ENCODE measurements at regions not wholly inside any gene's neighbourhood (a gene's known extent, or its start where the extent isn't known, plus 50 kb on each side); places are given as distances from the start of the nearest gene placed in this dataset.

GRCh38 chr19:30315159-30315558, 57.0 kb upstream of the ZNF536 start:
- Histone ChIP-seq H3K27me3 (replicated peaks in 1 of 4; ENCODE audit: control extremely low read depth in 1 of 4, control insufficient read depth in 3 of 4, insufficient read depth in 4 of 4, low read length in 3 of 4) (no peaks in the 10 kb centered on the region), H3K9me3 (ENCODE audit: control extremely low read depth in 1 of 3, control insufficient read depth in 2 of 3, insufficient read depth in 1 of 3, low read length in 2 of 3) (peaks cover 0 to 50% (median 5%) of the 10 kb centered on the region in 3 donors), H3K4me2 (replicated peaks; ENCODE audit: low read depth, low read length, poor library complexity, severe bottlenecking) (no peak overlapping the region), H4K20me1 (ENCODE audit: control insufficient read depth, insufficient read depth, low read length, poor library complexity, severe bottlenecking) (no peaks in the 10 kb centered on the region), H2AFZ (ENCODE audit: insufficient read depth, low read depth, low read length, poor library complexity, severe bottlenecking) (no peak overlapping the region), H3K79me2 (ENCODE audit: control insufficient read depth, insufficient read depth, low read length) (no peaks in the 10 kb centered on the region), H3K4me1 (ENCODE audit: control insufficient read depth in 2 of 2, insufficient read depth in 2 of 2, low read length in 2 of 2) (no peaks in the 10 kb centered on the region), H3K36me3 (replicated peaks in 1 of 2; ENCODE audit: control extremely low read depth in 1 of 2, control insufficient read depth in 1 of 2, extremely low read depth in 1 of 2, insufficient read depth in 2 of 2, low read length in 1 of 2) (no peaks in the 10 kb centered on the region), H3K9ac (ENCODE audit: low read length) (no peak overlapping the region), H3K4me3 (ENCODE audit: control extremely low read depth in 1 of 5, extremely low read depth in 1 of 5, insufficient read depth in 1 of 5, low read depth in 2 of 5, low read length in 4 of 5) (no peak overlapping the region), H3K27ac (ENCODE audit: low read length in 2 of 2) (no peak overlapping the region)
- TF ChIP-seq CTCF (IDR thresholded peaks at IDR 0.05) (no peak), EZH2 (IDR thresholded peaks at IDR 0.05; ENCODE audit: borderline replicate concordance, insufficient read depth, low read depth, low read length, poor library complexity, severe bottlenecking) (no peak)
- Mint-ChIP-seq H3K4me1 (no peaks in the 10 kb centered on the region), H3K4me3 (no peak overlapping the region), H3K9me3 (ENCODE audit: insufficient read depth) (peaks cover 9% of the 10 kb centered on the region), H3K27ac (no peak overlapping the region), H3K27me3 (no peaks in the 10 kb centered on the region)
- DNase-seq (no peak), ATAC-seq (ENCODE audit: low read depth) (no peak)
- 80% methylated on average over 1 of the region's 2 CpGs for WGBS (ENCODE audit: insufficient coverage)
- intact Hi-C loops (cut with micrococcal nuclease), result no loop called here
- ChIA-PET CTCF (no interaction called here), POLR2A (no interaction called here)

- H3K27me3 ChIP-seq (replicated peaks in 1 of 4; ENCODE audit: control extremely low read depth in 1 of 4, control insufficient read depth in 3 of 4, insufficient read depth in 4 of 4, low read length in 3 of 4), result no peaks in the 10 kb centered on the region
- no peaks in the 10 kb centered on the region for H3K27me3 Mint-ChIP-seq
- H2AFZ ChIP-seq (ENCODE audit: insufficient read depth, low read depth, low read length, poor library complexity, severe bottlenecking), result no peak overlapping the region
- H3K4me3 ChIP-seq (ENCODE audit: control extremely low read depth in 1 of 5, extremely low read depth in 1 of 5, insufficient read depth in 1 of 5, low read depth in 2 of 5, low read length in 4 of 5), result no peak overlapping the region
- DNase-seq (no peak), ATAC-seq (ENCODE audit: low read depth) (no peak)
- H3K9me3 ChIP-seq (ENCODE audit: control extremely low read depth in 1 of 3, control insufficient read depth in 2 of 3, insufficient read depth in 1 of 3, low read length in 2 of 3), result peaks cover 0 to 43% (median 5%) of the 10 kb centered on the region in 3 donors
- no peaks in the 10 kb centered on the region for H3K79me2 ChIP-seq (ENCODE audit: control insufficient read depth, insufficient read depth, low read length)
- no peaks in the 10 kb centered on the region for H3K4me1 ChIP-seq (ENCODE audit: control insufficient read depth in 2 of 2, insufficient read depth in 2 of 2, low read length in 2 of 2)
- 100% methylated on average over 1 of the region's 4 CpGs for WGBS (ENCODE audit: insufficient coverage)
- TF ChIP-seq CTCF (IDR thresholded peaks at IDR 0.05), result no peak
- TF ChIP-seq EZH2 (IDR thresholded peaks at IDR 0.05; ENCODE audit: borderline replicate concordance, insufficient read depth, low read depth, low read length, poor library complexity, severe bottlenecking), result no peak
- H3K4me1 Mint-ChIP-seq, result no peaks in the 10 kb centered on the region
- H3K36me3 ChIP-seq (replicated peaks in 1 of 2; ENCODE audit: control extremely low read depth in 1 of 2, control insufficient read depth in 1 of 2, extremely low read depth in 1 of 2, insufficient read depth in 2 of 2, low read length in 1 of 2), result no peaks in the 10 kb centered on the region
- no peak overlapping the region for H3K4me2 ChIP-seq (replicated peaks; ENCODE audit: low read depth, low read length, poor library complexity, severe bottlenecking)
- ChIA-PET CTCF (no interaction called here), POLR2A (no interaction called here)
- H3K27ac Mint-ChIP-seq, result no peak overlapping the region
- H3K4me3 Mint-ChIP-seq, result no peak overlapping the region
- no peak overlapping the region for H3K27ac ChIP-seq (ENCODE audit: low read length in 2 of 2)
- peaks cover 9% of the 10 kb centered on the region for H3K9me3 Mint-ChIP-seq (ENCODE audit: insufficient read depth)
- no peak overlapping the region for H3K9ac ChIP-seq (ENCODE audit: low read length)
- no peaks in the 10 kb centered on the region for H4K20me1 ChIP-seq (ENCODE audit: control insufficient read depth, insufficient read depth, low read length, poor library complexity, severe bottlenecking)
- intact Hi-C loops (cut with micrococcal nuclease), result no loop called here
These were observed 56.1 kb upstream of the ZNF536 start for GRCh38 chr19:30316000-30316491.
